Limb (tissue), 2 donors: ENCODE measurements at regions not wholly inside any gene's neighbourhood (a gene's known extent, or its start where the extent isn't known, plus 50 kb on each side); places are given as distances from the start of the nearest gene placed in this dataset.
"Not testable (repeated sequence)": the region's sequence is repeated elsewhere in the genome, so short reads cannot be mapped to it uniquely, and the experiment has no call there.

Experiments
- DNase-seq, 2 donors: peaks; one replicate each; pipeline ENCODE4 v3.0.0-alpha.2; 2016; ENCODE audit errors: extremely low spot score in 2 of 2

DNA sequence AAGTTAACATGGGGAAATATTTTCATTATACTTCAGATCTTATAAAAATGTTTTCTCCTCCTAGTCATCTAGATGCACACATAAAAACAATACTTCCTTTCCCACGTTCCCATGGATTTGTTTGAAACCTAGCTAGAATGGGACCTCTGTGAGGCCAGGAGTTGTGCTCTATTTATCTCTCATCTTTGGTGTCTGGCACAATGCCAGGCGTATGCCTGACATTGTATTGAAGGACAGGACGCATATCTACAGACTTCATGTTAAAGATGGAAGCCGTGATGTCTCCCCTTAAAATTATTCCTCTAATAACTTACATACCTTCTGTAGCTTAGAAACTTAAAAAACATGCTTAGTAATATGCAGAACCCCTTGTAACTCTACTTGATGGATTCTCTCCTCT lies 394.5 kb upstream of the FAT1 start:
- no peak for DNase-seq

- no peak for DNase-seq
These were observed 395.0 kb upstream of the FAT1 start for GRCh38 chr4:187118602-187119120.

- DNase-seq: peak; percentile 64 to 67
These were observed 400.7 kb upstream of the FAT1 start for GRCh38 chr4:187124331-187124730.

GRCh38 chr4:187125062-187125461 lies 401.4 kb upstream of the FAT1 start:
- no peak for DNase-seq

DNA sequence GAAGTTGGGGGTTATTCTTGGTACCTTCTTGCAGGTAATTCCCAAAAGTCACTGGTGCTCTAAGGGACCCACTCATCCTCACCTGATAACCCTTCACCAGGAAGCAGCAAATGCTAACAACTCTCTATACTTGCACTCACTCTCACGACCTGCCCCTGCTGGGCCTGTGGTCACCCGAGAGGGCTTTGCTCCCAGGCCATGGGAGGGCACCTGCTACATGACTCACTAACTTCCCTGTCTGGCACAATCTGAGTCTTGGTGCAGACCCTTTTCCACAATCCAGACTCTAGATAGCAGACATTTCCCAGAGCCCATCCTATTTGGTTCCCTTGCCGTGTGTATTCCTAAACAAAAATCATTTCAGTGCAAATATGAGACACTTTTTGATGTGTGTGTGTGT lies 403.8 kb upstream of the FAT1 start:
- DNase-seq: no peak

GRCh38 chr4:187128222-187128621 lies 404.6 kb upstream of the FAT1 start:
- DNase-seq: no peak

DNA sequence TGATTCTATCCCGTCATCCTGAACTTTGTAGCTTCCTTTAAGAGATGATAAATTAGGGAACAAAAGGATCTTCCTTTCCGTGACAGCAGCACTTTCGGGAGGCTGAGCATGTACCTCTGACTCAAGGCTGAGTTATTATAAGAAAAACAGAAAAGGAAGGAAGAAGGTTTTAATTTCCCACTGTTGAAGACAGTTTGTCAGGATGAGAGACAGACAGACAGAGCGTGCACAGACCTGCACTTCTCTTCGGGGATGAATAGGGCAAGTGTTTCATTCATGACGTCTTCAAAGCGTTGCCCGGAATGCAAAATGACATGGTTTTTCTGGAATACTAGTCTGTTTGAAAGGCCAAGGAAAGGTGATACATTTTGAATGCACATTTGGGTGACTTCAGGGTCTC lies 405.3 kb upstream of the FAT1 start:
- DNase-seq: no peak

DNA sequence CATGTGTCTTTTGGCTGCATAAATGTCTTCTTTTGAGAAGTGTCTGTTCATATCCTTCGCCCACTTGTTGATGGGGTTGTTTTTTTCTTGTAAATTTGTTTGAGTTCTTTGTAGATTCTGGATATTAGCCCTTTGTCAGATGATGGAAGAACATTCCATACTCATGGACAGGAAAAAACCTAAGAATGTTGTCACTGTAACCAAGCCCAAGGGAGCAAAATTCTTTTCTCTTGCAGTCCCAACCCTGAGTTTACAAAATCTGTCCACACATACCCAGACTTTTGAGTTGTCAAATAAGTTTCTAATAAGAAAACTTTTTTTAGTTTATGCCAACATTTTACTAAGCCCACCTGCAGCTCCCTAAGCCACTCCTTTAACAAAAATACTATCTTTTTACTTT lies 408.2 kb upstream of the FAT1 start:
- DNase-seq: not testable (repeated sequence)

GRCh38 chr4:187135878-187136277 lies 412.2 kb upstream of the FAT1 start:
- DNase-seq: no peak

GRCh38 chr4:187139141-187139540 lies 415.5 kb upstream of the FAT1 start:
- DNase-seq: no peak

DNA sequence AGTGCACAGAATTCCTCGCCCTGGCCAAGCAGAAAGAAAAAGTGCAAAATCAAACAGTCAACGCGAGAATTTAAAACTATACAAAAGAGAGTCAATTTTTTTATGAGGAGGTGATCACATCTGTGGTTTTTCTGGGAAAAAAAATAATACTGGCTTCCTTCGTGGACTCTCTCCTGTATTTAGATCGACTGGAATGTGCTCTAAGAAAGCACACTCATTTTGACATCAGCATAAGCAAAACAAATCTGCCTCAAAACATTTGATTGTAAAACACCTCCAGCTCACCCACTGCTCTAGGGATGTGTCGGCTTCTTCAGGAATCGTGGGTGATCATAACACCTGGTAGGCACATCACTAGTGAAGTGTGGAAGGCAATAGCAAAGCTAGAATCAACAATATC lies 417.4 kb upstream of the FAT1 start:
- no peak for DNase-seq

DNA sequence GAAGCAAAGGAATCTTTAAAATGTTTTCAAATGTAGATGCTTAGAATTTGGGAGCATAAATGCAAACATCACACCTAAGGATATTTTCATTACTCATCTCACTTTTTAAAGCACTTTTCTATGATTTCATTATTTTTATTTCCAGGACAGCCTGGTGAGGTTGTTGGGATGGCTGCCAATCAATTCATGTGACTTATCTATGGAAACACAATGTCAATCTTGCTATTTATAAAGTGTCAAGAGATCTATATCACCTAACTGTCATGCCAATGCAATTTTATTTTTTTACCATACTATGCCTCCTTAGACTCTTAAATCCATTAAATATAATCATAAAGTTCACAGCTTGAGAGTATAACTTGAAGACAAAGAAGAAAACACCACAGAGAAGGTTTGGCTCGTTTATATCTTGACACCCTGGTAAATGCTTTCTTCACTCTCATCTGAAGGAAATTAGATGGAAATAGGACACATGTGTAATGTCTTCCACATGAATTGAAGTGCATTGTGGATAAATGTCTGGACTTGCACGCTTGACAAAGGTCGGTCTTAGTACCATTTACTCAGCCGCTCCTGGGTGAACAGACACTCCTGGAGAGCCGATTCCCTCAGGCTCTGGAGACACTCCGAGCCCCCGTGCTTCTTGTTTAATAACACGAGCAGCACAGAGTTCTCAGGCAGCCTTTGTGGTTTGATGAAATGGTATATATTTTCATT lies 425.7 kb upstream of the FAT1 start:
- DNase-seq: no peak

DNA sequence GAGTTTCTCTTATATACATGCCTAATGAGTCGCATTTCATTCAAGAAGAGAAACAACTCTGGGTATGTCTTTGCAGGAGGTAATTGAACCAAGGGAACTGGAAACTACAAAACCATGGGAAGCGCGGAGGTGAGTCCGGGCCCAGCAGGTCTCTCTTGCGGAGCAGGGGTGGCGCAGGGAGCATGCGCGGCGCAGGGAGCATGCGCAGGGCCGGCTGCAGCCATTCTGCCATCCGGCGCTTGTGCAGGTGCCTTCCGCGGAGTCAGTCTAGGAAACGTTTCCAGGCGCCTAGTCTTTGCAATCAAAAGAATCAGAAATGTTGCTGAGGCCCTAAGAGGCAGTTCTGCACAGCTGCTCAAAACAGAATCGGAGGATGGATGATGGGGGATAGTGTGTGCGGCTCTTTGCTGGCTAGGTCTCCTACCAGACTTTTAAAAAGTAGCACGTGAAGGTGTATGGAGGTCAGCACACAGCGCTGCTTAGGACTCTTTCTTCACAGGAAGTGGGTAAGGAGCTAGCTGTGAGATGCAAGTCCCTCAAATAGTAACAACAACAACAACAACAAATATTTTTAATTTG lies 433.8 kb upstream of the FAT1 start:
- no peak for DNase-seq

DNA sequence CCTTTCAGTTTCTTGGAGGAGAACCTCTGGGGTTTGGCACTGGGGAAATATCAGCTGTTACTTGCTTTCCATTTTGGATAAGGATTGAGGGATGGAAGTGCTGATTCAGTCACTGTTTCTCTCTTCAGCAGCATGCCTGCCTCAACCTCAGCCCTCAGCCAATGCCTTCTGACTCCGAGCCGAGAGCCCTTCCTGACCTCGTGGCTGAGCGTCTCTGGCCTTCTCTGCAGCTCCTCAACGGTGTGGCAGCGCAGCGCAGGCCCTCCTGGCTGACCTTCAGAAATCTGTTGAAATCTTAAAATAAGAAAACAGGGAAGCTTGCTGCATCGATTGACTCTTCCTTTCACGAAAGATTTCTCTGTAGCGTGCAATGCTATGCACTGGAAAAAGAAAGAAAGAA lies 434.3 kb upstream of the FAT1 start:
- no peak for DNase-seq

DNA sequence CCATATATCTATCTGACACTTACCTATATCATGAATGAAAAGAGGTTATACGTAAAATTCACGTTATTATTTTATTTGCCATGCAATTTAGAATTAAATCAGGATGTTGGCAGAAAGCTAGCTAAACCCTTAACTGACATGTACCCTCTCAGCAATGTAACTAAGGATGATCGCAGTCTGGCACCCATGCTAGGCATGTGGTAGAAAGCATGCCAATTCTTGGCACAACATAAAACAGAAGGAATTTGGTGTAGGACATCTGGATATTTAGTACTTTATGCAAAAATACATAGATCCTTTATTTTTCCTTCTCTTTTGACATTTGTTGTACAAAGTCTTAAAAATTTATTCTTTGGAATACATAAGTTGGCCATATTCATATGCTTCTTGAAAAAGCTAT lies 436.8 kb upstream of the FAT1 start:
- DNase-seq: no peak

- no peak for DNase-seq
These were observed 443.3 kb upstream of the FAT1 start for GRCh38 chr4:187166886-187167512.

- DNase-seq: no peak
These were observed 448.2 kb upstream of the FAT1 start for GRCh38 chr4:187171706-187172339.

DNA sequence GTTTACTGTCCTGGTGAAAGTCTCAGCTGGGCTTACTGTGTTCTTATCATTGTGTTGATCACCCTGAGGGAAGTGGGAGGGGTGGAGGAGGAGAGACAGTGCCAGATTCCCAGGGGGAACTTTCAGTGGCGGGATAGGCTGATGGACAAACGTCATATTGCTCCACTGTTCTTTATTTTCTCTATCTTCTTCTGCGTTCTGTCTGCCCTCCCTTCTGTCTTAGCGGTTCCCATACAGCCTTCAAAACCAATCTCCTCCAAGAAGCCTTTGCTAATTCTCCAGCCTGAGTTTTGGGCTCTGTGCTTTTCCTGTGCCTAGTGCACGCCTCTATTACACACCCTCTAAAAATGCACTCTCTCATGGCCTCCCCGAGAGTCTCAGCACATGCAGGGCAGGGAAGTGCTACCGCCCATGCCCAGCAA lies 448.7 kb upstream of the FAT1 start:
- DNase-seq: no peak

DNA sequence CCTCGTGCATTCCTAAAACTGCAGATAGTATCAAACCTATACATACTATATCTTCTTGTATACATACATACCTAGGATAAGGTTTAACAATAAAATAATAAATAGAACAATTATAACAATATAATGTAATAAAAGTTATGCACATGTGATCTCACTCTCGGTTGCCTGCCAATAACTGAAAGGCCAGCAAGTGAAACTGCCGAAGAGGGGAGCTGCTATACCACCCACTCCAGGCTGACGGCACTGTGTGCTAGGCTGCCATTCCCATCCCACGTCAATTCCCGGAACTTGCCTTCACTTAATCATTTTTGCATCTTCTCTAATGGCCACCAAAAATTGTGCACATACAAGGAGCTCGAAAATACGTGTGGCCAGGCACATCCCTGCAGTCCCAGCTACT lies 451.1 kb upstream of the FAT1 start:
- DNase-seq: no peak

DNA sequence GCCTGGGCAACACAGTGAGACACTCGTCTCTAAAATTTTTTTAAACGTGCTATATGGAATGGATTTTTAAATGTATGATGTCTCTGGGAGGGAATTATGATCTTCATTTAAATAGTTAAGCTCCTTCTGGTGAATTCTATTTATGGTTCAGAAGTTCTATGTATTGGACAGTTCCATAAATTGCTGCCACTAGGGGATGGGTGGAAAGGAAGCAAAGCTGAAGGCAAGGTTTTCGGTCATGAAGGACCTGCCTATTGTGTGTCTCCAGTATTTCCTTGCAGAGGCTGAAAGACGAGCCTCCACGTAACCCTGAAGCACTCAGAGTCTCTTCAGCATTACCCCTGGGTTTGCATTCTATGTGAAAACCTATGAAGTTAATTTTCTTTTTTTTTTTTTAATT lies 451.5 kb upstream of the FAT1 start:
- DNase-seq: no peak

DNA sequence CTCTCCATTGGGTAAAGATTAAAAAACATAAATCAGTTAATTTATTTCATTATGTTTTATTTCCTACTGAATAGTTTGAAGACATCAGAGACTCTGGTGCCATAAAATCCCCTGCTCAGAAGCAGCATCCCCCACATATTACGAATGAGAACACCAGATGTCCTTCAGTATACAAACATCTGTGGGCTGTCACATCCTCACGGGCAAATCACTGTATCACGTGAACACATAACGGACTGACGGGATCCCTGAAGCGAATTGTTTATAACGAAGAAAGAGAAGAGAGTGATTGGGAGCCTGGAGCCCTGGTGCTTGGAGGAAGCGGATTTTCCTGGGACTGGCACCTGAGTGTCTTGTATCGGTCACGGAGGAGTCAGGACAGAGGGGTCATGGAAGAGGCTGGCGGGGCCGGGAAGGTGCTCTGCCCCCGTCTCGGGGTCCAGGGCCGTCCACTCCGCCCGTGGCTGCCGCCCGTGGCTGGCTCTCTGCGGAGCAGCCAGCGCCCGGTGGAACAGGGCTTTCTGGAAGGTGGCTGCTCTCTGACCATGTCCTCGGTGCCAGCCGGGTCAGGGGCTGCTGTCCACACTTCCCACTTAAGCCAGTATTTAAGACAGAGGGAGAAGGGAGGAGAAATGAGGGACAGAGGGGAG lies 452.7 kb upstream of the FAT1 start:
- no peak for DNase-seq

- no peak for DNase-seq
These were observed 454.4 kb upstream of the FAT1 start for GRCh38 chr4:187178084-187178483.
